ENCODE measurements at regions not wholly inside any gene's neighbourhood (a gene's known extent, or its start where the extent isn't known, plus 50 kb on each side); places are given as distances from the start of the nearest gene placed in this dataset.

DNA sequence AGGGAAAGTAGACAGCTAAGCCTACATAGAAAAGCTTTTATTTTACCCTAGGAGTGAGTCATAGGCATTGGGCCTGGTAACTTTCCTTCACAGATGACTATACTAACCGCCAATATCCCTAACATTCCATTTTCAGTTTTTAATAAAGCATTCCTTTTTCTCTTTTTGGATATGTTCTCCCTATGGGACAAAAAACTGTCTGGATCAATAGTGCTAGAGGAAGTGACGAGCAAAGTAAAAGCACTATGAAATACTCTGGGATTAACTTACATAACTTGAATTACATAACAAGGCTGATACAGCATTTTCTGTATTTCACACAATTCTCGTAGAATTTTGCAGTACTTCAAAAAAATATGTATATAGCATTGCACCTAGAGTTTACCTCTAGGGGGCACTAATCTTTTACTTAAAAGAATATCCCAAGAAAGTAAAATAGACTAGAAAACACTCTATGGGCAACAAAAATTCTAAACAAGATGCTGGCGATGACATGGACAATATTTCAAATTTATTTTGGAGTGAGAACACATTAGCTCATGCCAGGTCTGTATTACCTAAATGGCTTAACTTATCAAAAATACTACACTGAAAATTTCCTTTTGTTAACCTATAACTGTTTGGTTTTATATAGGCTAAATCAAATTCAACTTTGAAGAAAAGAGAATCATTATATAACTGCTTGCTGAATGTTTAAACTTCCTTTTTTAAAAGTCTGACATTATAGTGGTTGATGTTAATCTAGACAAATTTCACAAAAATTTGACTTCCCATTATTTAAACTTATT is 66.3 kb upstream of the DST start:
- no peak for DNase-seq

DNA sequence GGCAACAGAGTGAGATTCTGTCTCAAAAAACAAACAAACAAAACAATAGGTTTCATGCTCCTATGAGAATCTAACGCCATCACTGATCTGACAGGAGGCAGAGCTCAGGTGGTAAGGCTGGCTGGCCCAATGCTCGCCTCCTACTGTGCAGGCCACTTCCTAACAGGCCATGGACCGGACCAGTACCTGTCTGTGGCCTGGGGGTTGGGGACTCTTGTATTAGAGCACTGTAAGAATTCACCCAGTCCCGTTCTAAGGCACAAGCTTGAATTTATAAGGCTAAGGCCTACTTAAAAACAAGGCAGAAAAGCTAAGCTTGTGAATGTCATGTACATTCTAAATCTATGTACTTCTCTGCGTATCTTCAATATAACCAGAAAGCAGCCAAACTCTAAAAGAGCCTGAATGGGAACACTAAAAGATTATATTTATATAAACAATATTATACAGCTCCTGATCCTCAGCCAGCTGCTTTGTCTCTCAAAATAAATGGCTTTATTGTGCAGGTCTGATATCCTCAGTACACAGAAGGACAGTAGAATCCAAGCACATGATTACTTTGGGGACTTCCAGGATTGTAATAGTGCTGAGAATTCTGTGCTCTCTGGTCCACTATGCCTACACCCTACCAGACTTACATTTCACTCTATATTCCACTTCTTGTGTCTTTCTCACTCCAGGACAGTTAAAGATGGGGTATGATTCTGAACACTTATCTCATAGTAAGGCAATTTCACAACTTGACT is 64.5 kb upstream of the DST start:
- DNase-seq = no peak

DNA sequence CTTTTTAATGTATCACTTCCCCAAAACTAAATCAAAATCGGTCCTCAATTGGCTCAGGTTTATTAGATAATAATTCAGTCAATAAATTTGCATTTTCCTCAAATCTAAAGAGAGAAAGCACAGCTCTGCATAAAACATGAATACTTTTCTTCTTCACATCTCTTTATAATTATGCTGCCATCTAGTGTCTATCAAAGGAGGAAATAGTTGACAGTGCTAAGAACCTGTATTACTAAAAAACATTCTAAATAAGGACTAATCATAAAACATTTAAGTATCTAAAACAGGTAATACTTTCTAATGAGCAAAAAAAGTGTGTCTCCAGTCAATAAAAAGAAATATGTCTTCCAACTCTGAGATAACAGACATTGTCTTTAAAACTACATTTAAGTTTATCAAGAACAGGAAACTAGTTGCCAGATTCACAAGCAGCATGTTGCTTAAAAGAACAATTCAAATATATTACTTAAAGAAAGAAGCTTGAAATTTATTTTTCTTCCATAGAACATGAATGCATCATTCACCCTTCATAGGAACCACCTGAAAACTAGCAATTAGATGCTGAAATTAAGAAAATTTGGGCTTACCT is 56.5 kb upstream of the DST start:
- DNase-seq = no peak

DNA sequence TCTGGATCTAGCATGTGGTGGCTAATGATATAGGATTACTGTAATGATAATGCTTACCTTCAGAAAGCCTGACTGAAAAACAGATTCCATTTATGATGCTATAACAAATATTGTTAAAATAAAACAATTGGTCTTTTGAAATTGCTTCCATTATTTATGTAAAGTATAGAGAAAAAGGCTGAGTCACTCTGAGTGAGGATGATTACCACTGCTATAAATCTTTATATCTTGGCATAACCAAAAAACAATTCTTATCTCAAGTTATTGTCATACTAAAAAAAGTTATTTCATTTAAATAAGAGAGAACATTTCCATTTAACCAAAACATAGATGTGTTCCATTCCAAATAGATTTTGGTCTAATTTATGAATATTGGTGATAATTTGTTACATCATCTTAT is 53.0 kb upstream of the DST start:
- no peak for DNase-seq

DNA sequence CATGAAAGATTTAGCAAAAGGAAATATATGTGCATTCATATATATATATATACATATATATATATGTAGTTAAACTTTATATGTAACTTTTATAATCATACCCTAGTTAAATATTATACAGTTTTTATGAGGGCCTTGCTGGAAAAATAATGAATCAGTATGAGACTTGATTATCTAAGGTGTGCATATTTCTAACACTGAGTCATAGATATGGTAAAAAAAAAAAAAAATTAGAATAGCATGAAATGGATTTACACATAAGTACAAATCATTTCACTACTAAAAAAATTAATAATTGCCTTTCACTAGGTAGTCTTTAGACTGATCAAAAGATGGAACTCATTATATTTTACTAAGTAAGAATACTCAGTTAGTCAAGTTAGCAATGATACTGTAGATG is 51.3 kb upstream of the DST start:
- no peak for DNase-seq

DNA sequence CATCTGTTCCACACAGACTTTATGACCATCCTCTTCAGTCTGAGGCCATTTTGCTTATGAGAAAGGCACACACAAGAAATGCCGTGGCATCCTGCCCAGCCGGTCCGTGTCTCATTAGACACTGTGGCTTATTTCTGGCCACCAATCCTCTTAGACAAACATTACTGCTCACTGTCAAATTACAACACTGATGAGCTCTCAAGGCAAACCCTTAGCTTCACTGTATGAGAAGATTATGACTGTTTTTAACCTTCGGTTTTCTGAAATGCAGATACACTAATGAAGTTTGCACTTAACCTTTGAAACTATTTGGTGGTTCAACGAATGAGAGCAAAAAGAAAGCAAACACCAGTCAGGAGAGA is 50.5 kb upstream of the DST start:
- no peak for DNase-seq

DNA sequence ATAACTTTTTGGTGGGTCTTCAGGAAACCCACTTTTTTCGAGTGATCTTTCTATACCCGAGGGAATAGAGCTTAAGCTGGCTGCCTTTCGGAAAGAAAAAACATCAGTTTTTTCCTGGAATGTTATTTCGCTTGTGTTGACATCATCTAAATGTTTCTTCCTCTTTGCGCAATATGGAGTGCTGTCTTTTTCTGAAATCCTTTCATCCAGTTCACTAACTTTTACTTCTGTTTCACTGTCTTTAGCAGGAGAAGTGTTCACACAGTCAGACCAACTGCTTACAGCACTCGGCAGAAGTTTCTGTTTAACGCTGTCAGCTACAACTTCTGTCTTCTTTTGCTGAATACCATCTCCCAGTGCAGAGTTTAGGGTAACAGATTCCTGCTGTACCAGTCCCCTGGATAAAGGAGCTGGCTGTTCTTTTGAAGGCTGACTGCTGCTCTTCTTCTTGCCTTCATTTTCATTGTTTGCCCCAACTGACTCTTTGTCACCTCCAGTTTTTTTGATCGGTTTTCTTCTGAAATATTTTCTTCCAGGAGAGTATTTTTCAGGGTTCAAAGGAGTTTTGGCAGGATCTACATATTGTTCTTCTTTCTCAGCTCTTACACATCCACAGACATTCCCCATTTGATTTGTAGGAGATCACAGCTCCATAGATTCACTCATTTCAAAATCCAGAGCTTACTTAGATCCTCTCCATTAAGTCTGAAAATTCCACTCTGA is 50.0 kb upstream of the DST start:
- DNase-seq = no peak

Data from stimulated activated CD8-positive, alpha-beta memory T cell treated with anti-CD3 and anti-CD28 coated beads, Interleukin-4, amount 100 ng/mL, for 48 hours (primary cell).